ENCODE measurements at regions not wholly inside any gene's neighbourhood (a gene's known extent, or its start where the extent isn't known, plus 50 kb on each side); places are given as distances from the start of the nearest gene placed in this dataset.

DNA sequence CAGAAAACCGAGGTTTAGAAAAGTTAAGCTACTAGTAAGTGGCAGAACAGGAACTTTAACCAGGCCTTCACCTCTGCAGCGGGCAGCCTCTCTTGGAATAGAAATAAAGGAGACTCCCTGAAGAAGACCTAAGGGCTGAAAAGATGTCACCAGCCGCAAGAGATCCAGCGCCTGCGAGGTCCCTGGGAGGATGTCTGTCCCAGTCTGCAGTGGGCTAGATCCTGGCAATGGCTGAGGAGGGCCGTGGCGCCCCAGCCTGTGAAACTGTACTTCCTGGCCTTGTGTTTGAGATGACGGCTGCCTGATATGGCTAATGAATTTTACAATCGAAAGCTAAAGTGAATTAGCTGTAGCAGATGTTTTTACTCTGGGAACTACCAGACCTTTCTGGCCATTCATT lies 300.6 kb upstream of the SALL3 start:
- no peak overlapping the region for H3K4me3 ChIP-seq (ENCODE audit: low read depth in 1 of 2, low read length in 2 of 2)
- H3K79me2 ChIP-seq (ENCODE audit: insufficient read depth, low read length): no peaks in the 10 kb centered on the region
- DNase-seq (peak; percentile 17), ATAC-seq (ENCODE audit: insufficient read depth, low read depth) (no peak)
- peaks cover 10% of the 10 kb centered on the region for H3K4me1 ChIP-seq (ENCODE audit: insufficient read depth, low read length)
- no peak overlapping the region for H3K4me2 ChIP-seq (ENCODE audit: insufficient read depth, low read length)
- H3K27me3 ChIP-seq (ENCODE audit: insufficient read depth, low read length, poor library complexity): peaks cover 5% of the 10 kb centered on the region
- no peak overlapping the region for H3K9ac ChIP-seq (ENCODE audit: low read depth, low read length)
- no peaks in the 10 kb centered on the region for H3K36me3 ChIP-seq (ENCODE audit: insufficient read depth, low read length)
- no peaks in the 10 kb centered on the region for H3K9me3 ChIP-seq (ENCODE audit: insufficient read depth, low read length, severe bottlenecking)
- H3K27ac ChIP-seq (ENCODE audit: low read length): no peak overlapping the region
- TF ChIP-seq EZH2 (IDR thresholded peaks at IDR 0.05; ENCODE audit: borderline replicate concordance, low read depth, low read length, severe bottlenecking): no peak
- TF ChIP-seq, protein P1, sequence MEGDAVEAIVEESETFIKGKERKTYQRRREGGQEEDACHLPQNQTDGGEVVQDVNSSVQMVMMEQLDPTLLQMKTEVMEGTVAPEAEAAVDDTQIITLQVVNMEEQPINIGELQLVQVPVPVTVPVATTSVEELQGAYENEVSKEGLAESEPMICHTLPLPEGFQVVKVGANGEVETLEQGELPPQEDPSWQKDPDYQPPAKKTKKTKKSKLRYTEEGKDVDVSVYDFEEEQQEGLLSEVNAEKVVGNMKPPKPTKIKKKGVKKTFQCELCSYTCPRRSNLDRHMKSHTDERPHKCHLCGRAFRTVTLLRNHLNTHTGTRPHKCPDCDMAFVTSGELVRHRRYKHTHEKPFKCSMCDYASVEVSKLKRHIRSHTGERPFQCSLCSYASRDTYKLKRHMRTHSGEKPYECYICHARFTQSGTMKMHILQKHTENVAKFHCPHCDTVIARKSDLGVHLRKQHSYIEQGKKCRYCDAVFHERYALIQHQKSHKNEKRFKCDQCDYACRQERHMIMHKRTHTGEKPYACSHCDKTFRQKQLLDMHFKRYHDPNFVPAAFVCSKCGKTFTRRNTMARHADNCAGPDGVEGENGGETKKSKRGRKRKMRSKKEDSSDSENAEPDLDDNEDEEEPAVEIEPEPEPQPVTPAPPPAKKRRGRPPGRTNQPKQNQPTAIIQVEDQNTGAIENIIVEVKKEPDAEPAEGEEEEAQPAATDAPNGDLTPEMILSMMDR (IDR thresholded peaks at IDR 0.05; ENCODE audit: borderline replicate concordance, extremely low read depth, low read length, poor library complexity, severe bottlenecking): no peak
- H4K20me1 ChIP-seq (ENCODE audit: insufficient read depth, low read length): peaks cover 5% of the 10 kb centered on the region; the same call in 1 of the 2 replicates
- H2AFZ ChIP-seq (ENCODE audit: low read depth, low read length): no peak overlapping the region

DNA sequence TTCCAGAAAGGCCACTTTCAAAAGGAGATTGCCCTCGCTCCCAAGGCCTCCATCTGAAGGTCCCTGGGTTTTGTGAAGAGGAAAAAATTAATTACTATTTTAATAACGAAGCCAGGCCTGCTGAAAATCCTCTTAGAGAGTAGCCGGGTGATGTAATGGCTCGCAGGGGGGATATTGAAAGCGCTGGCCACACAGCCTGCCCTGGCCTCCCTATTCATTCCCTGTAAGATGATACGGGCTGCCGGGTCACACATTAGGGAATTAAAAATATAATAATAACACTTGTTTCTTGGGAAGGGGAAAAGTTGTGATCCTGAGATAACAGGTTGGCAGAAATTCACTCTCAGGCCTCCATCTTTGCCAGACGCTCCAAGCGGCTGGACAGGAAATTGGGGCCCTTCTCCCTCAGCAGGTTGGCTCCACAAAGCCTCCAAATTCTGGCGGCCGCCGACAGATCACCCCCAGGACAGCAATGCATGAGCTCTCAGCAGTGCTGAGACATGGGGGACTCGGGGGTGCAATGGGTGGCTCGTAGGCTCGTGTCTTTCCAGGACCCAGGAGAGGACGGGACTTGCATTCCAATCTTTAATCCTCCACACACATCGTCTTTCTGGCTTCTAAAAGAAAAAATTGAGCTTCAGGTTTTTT lies 299.9 kb upstream of the SALL3 start:
- H3K9ac ChIP-seq (ENCODE audit: low read depth, low read length): no peak overlapping the region
- H3K79me2 ChIP-seq (ENCODE audit: insufficient read depth, low read length): no peaks in the 10 kb centered on the region
- no peak overlapping the region for H3K4me3 ChIP-seq (ENCODE audit: low read depth in 1 of 2, low read length in 2 of 2)
- H3K9me3 ChIP-seq (ENCODE audit: insufficient read depth, low read length, severe bottlenecking): no peaks in the 10 kb centered on the region
- TF ChIP-seq, protein P1 (IDR thresholded peaks at IDR 0.05; ENCODE audit: borderline replicate concordance, extremely low read depth, low read length, poor library complexity, severe bottlenecking): no peak
- no peak for TF ChIP-seq EZH2 (IDR thresholded peaks at IDR 0.05; ENCODE audit: borderline replicate concordance, low read depth, low read length, severe bottlenecking)
- H3K4me1 ChIP-seq (ENCODE audit: insufficient read depth, low read length): peaks cover 10% of the 10 kb centered on the region
- no peaks in the 10 kb centered on the region for H3K36me3 ChIP-seq (ENCODE audit: insufficient read depth, low read length)
- no peak overlapping the region for H3K27ac ChIP-seq (ENCODE audit: low read length)
- peaks cover 5% of the 10 kb centered on the region; the same call in 1 of the 2 replicates for H4K20me1 ChIP-seq (ENCODE audit: insufficient read depth, low read length)
- H3K4me2 ChIP-seq (ENCODE audit: insufficient read depth, low read length): no peak overlapping the region
- ATAC-seq (ENCODE audit: insufficient read depth, low read depth) (no peak), DNase-seq (no peak)
- no peak overlapping the region for H2AFZ ChIP-seq (ENCODE audit: low read depth, low read length)
- H3K27me3 ChIP-seq (ENCODE audit: insufficient read depth, low read length, poor library complexity): peaks cover 5% of the 10 kb centered on the region

DNA sequence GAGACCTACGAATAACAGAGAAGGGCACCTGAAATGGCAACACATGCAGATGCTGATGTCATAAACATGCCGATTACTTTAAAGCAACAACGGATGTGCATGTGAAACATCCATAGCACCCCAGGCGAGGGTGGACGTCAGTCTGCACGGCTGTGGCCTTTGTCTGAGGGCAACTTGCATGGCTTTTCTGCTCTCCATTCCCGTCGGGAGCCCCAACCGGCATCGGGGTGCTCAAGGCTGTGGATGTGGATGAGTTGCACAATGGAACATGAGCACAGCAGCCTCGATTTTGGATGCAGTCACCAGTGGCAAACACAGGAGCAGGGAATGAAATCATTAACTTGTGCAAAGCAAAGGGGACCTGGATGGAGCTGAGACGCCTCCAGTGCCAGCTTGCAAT lies 298.2 kb upstream of the SALL3 start:
- no peak overlapping the region for H2AFZ ChIP-seq (ENCODE audit: low read depth, low read length)
- DNase-seq (no peak), ATAC-seq (ENCODE audit: insufficient read depth, low read depth) (no peak)
- TF ChIP-seq, protein P1 (IDR thresholded peaks at IDR 0.05; ENCODE audit: borderline replicate concordance, extremely low read depth, low read length, poor library complexity, severe bottlenecking): no peak
- TF ChIP-seq EZH2 (IDR thresholded peaks at IDR 0.05; ENCODE audit: borderline replicate concordance, low read depth, low read length, severe bottlenecking): no peak
- no peak overlapping the region for H3K9ac ChIP-seq (ENCODE audit: low read depth, low read length)
- H3K27ac ChIP-seq (ENCODE audit: low read length): no peak overlapping the region
- H3K79me2 ChIP-seq (ENCODE audit: insufficient read depth, low read length): no peaks in the 10 kb centered on the region
- H4K20me1 ChIP-seq (ENCODE audit: insufficient read depth, low read length): peaks cover 5% of the 10 kb centered on the region; the same call in 1 of the 2 replicates
- no peak overlapping the region for H3K4me3 ChIP-seq (ENCODE audit: low read depth in 1 of 2, low read length in 2 of 2)
- no peaks in the 10 kb centered on the region for H3K9me3 ChIP-seq (ENCODE audit: insufficient read depth, low read length, severe bottlenecking)
- H3K36me3 ChIP-seq (ENCODE audit: insufficient read depth, low read length): no peaks in the 10 kb centered on the region
- H3K27me3 ChIP-seq (ENCODE audit: insufficient read depth, low read length, poor library complexity): peaks cover 5% of the 10 kb centered on the region
- no peak overlapping the region for H3K4me2 ChIP-seq (ENCODE audit: insufficient read depth, low read length)
- peaks cover 10% of the 10 kb centered on the region for H3K4me1 ChIP-seq (ENCODE audit: insufficient read depth, low read length)

All from DND-41 (cell line).